DMS53 (cell line): ENCODE measurements at regions not wholly inside any gene's neighbourhood (a gene's known extent, or its start where the extent isn't known, plus 50 kb on each side); places are given as distances from the start of the nearest gene placed in this dataset.

Experiments
- DNase-seq: peaks from one replicate; lab custom pipeline; 2025; lab: John Stamatoyannopoulos, UW

- no peak for DNase-seq
Measured at GRCh38 chr15:62840526-62841268, 201.8 kb upstream of the TPM1 start.

- no peak for DNase-seq
Measured at GRCh38 chr15:62841269-62841628, 201.3 kb upstream of the TPM1 start.

DNA sequence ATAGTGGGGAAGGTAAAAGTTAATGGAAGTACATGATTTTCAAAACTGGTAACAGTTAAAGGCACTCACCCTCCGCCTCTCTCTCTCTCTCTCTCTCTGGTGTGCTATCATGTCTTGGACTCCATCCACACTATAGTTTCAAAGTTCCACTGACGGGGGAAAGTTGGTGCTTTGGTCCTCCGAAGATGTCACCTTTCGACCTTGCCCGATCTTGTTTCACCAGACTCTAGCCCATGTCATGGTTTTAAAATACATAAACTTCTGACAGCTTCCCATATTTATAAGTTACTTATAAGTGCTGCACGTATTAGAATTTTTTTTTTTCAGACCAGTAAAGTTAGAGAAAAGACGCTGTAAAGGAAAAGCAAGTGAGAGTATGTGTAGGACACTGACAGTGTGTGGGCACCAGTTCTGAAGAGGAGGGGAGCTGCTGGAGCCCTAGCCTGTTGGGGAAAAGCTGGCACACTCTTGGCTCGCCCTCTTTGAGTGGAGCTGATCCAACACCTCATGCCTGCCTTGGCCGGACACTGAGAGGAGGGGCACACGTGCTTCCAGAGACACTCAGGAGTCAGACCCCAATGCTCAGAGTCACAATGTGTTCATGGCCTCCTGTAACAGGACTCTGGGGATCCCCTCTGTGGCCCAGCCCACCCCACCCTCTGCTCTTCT lies 200.5 kb upstream of the TPM1 start:
- no peak for DNase-seq

DNA sequence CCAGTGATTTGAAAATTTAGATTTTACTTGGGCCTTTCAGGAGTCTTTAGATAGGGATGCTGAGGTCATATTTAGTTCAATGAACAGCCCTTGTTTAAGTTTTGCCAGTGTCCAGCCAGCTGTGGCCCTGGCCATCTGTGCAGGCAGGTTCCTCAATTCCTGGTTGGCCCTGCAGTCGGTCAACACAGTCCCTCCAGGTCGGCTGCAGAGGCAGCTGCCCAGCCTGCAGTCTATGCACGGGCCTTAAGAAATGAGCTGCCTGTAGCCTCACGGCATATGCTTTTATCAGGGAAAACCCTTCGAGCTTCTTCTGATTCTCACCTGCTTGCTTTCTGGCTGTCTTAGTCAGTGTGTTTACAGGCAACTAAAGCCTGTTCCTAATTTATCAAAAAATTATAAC lies 199.2 kb upstream of the TPM1 start:
- DNase-seq = no peak

DNA sequence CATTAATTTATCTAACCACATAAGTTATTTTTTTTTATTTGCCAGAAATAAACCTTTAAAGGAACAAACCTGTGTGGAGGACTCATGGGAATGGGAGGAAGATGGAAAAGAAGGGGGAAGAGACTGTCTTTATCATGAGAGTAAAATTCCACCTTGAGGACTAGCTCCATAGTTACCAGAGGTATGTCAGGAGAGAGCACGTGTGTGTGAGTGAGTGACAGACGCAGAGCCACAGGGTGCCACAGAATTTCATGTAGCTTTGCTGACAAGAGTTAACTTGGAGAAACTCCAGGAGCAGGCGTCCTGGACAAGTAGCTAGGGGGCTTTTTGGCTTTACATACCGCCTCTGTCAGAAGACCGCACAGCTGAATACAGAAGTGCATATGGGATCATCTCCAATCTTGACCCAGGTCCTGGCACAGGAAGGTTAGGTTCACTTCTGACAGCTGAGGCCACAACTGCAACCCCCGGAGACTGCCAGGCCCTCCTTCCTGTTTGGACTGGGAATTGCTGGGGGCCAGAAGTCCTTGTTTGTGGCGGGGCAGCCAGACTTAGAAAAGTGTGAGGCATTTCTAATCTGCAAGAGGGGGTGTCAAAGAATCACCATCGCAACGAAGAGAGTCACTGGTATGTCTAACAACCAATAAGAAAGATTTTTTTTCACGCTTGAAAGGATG lies 197.8 kb upstream of the TPM1 start:
- no peak for DNase-seq

DNA sequence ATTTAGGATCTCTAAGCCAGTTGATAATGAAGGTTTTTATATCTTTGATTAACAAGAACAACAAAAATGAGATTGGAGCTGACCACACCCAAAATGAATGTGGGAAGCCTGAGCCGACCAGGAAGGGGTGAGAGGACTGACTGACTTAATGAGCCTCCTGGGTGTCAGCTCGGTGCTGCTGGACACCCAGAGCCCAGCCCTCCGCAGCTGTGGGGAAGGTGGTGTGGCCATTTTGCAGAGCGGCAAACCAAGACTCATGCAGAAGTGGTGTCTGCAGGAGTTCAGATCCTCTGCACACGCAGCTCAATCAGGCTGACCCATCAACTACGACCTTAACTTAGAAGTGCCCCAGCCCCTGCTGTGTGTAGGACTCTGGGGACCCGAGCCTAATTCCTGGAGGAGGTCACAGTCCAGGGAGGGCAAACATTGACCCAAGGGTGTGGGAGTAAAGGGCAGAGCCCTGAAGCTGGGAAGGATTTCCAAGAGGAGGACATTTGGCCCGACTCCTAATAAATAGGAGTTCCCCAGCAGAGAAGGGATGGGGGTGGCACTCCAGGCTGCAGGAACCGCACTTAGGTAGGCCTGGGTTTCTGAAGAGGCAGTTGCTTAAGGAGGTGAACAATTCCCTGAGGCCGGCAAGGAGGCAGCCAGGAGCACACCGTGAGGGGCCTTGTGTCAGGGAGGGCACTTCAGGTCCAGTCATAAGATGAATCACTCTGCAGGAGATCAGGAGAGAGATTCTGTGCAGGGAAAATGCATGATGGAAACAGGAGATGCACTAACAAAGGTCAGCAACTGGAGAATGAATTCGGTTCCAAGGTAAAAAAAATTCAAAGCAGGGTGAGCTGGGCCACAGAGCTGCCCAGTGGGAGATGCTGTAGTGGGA lies 197.1 kb upstream of the TPM1 start:
- DNase-seq = no peak

- DNase-seq = no peak
Measured at GRCh38 chr15:62846131-62846804, 196.3 kb upstream of the TPM1 start.

GRCh38 chr15:62846805-62847495 lies 195.6 kb upstream of the TPM1 start:
- no peak for DNase-seq

DNA sequence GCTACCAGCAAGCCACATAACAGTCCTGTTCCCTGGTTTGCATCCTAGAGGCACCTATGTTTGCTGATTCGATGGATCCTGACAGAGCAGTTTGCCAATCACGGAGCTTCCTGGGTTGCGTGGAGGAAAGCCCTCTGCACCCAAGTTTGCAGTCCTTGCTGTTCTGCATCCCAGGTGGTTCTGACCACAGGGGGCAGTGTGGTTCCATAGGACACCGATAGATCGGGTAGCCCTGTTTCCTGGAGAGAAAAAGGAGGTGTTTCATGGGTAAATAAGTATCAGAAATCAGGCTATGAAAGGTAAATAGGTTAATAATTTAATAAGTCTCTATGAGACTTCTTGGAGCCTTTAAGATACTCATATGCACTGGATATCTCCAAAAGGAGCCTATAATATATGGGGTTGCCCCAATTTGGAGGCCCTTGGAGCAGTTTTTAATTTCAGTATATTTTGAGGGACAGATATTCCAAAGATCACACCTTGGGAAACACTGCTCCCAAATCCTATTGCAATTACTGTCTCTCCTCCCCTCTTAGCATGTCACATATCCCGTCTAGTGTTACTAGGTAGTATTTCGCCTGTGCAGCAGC lies 194.6 kb upstream of the TPM1 start:
- peak; percentile 80 for DNase-seq

GRCh38 chr15:62848632-62849050 lies 193.9 kb upstream of the TPM1 start:
- no peak for DNase-seq

GRCh38 chr15:62849316-62850106 lies 193.0 kb upstream of the TPM1 start:
- DNase-seq = no peak

DNA sequence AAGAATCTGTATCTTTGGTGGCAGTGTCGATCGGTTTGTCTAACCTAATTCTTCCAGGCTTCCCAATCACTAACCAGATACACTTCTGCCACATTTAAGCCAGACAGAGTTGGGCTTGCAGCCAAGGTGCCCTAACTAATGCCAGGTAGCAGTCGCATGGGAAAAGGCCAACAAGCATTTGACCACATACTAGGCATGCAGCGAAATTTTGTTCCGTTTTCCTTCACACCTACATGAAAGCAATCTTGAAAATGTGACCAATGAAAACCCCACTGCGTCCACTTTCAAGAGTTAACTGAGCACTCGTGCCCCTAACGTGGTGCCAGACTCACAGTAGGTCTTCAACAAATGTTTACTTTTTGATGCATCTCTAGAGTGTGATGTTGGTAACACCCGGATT lies 192.2 kb upstream of the TPM1 start:
- DNase-seq = no peak

- no peak for DNase-seq
Measured at GRCh38 chr15:62850791-62851291, 191.7 kb upstream of the TPM1 start.

- peak; percentile 13 for DNase-seq
Measured at GRCh38 chr15:62853114-62853840, 189.3 kb upstream of the TPM1 start.

GRCh38 chr15:62853841-62854225 lies 188.7 kb upstream of the TPM1 start:
- DNase-seq = no peak

GRCh38 chr15:62854420-62855084 lies 188.0 kb upstream of the TPM1 start:
- no peak for DNase-seq

GRCh38 chr15:62855085-62855476 lies 187.5 kb upstream of the TPM1 start:
- DNase-seq = no peak

DNA sequence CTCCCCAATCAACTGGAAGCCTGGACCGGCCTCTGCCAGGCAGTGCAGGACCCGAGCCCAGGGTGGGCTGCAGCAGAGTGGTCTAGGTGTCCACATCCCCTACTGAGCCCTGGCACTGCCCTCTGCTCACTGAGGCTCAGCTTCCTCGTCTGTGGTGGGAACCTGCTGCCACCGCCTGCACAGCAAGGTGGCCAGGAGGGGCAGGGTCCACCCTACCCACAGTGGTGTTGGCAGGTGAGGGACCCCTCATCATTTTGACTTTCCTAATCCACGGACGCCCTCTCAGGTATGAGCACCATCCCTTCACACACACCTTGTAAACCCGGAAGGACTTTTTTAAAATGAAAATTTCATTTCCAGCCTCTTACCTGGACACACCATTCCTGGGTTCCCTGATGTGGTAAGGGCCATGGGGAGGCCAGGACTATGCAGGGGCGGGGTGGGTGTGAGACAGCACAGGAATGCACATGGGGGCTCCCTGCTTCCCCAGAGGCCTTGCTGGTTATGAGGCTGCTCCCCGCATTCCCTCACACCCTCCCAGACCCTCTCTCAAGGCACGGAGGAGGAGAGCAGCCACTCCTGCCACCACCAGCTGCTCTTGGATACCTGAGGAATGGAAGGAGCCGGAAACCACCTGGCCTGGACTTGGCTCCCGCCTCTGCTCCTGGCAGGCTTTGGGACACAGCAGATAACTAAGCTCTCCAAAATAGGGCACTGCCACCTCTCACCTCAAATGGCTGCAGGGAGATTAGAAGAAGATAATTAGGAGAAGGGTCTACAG lies 185.9 kb upstream of the TPM1 start:
- no peak for DNase-seq
